NCI-H748 (cell line): ENCODE measurements at regions not wholly inside any gene's neighbourhood (a gene's known extent, or its start where the extent isn't known, plus 50 kb on each side); places are given as distances from the start of the nearest gene placed in this dataset.

ENCODE experiments used
- DNase-seq: peaks from one replicate; lab custom pipeline; 2025; ENCODE audit not compliant: unreplicated experiment; lab: John Stamatoyannopoulos, UW

DNA sequence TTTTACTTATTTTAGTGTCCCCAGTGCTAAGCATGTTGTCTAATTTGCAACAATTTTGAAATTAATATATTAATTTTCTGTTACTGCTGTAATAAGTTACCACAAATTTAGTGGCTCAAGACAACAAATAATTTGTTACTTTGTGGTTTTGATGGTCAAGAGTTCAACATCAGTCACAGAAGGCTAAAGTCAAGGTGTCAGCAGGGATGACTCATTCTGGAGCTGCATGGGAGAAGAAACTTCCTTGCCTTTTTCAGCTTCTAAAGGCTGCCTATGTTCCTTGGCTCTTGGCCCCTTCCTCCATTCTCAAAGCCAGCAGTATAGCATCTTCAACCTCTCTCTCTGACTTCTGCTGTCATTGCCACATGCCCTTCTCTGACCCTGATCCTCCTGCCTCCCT is 271.8 kb downstream of the HLX start:
- no peak for DNase-seq

GRCh38 chr1:221154932-221155331 is 275.7 kb downstream of the HLX start:
- no peak for DNase-seq

GRCh38 chr1:221157026-221157761 is 278.0 kb downstream of the HLX start:
- peak; percentile 53 for DNase-seq

- DNase-seq, result peak; percentile 92
These were observed 280.4 kb downstream of the HLX start for GRCh38 chr1:221159608-221160007.

DNA sequence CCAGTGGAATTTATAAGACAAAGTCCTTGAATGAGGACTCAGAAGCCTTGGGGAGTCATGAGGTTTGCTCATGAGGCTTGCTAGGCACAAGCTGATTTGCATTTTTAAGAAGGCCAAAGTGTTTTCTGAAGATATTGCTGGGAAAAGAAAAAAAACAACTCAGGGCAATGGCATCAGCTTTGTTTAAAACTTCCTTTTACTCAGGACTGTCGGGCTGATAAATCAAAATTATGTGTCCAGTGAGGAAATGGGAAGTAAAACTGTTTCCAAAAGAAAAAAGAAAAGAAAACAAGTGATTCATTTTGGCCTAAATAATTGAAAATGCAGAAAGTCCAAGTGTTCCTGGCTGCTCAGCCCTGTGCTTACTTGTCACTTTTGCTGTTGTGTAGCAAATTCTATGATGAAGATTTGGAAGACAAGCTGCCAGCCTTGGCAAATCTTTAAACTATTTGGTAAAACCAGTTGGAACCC is 282.4 kb downstream of the HLX start:
- no peak for DNase-seq

GRCh38 chr1:221162352-221162751 is 283.1 kb downstream of the HLX start:
- DNase-seq, result peak; percentile 19

GRCh38 chr1:221162939-221163338 is 283.7 kb downstream of the HLX start:
- no peak for DNase-seq

DNA sequence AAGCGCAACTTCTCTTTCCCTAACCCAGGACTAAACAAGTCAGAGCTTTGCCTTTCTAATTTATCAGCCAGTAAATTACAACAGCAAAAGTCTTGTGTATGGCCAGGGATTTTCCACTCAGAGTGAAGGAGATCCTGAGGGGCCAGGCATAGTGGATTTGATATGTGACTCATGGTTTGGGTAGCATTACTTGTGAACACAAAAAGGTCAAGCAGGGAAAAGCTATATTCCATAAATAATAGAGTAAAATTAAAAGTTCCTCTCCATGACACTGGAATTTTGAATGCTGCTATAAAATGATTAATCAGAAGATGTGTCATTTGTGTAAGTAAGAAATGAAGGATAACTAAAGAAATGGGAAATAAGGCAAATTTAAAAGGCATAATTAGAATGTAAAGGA is 284.8 kb downstream of the HLX start:
- no peak for DNase-seq

DNA sequence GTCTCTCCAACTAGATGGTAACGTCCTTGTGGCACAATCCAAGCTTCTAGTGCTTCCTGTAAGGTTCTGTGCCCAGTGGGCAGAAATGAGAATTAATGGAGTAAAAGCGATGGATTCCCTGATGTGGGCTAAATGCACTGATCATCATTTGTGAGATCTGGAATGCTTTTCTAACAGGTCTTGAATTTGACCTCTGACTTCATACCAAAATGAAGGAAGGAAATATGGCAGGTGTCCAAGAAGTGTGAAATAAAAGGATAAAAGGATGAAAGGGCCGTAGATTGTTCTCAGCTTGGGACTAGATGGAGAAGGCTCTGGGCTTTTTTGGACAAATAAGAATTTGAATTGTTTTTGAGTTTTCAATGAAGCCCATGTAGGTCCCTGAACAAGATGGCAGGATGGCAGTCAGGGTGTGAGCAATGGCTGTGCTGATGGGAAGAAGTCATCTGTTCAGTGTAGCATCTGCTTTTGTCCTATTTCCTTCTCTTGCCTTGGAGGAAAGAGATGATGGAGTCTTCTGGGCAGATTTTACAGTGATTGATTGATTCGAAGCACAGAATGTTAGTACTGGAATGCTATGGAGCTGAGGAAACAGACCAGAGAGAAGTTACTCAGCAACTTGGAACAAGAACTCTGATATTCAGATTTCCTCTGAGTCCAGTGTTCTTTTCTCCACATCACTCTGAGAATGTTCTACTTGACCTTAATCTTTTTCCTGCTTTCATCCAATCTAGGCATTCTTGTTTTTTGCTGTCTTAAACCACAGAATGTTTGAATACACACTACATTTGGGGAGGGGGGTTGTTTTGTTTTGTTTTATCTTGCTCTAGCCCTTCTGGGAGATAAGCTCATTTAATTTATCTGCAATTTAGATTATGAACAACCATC is 286.0 kb downstream of the HLX start:
- DNase-seq, result no peak

DNA sequence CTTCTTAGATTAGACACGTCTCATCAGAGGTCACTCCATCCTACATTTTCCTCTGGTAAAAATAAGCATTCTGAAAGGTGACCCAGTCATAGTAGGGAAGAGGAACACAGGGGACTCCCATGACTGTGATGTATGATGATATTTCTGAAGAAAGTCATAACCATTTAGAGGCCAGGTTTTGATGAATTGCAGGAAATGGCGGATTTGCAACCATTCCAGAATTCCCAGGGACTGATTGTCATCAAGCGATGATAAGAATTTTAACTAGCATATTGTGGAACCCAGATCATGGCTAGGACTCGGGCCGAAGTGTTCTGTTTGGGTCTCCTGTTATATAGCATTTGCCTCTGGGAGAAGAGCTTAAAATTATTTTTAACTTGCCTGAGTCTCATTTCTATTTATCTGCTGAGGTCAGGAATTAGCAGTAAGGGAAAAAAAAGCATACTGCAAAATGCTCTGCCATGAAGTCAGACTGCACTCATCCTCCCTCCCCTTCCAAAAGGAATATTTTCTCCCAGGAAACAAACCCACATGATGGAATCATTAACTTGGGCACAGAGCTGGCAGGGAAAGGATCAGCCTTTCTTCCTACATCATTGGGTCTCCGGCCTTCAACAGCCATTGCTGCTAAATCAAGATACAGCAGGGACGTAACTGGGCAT is 286.7 kb downstream of the HLX start:
- no peak for DNase-seq

DNA sequence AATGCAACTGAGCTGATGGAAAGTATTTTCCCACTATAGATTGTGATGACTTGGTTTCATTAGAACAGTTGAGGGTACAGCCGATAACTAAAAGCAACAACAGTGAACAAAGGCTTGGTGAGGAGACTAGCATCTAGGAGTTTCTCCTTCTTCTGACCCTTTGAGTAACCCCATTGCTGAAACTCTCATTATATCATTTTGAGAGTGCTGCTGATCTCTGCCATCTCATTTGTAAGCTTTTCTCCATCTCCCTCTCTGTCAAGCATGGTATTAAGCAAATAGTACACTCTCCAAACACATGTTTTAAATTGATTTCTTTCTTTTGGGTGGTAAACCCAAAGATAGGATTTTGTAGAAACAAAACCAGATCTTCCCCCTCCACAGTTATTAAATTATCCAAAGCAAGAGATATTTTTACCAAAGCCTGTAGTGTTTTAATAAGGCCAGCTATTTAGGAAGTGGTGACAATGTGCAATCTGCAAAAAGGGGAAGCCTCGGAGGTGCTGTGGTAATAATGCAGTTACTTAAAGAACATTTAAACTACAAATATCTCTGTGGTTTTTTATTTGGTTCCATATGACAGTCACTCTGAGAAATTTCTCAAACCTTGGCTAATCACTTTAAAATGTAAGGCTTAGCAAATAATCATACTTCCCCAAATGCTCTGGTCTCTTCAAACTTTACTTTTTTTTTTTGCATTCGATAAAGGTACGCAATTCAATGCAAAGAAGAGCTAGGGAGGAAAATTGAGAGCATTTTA is 287.5 kb downstream of the HLX start:
- DNase-seq, result no peak

DNA sequence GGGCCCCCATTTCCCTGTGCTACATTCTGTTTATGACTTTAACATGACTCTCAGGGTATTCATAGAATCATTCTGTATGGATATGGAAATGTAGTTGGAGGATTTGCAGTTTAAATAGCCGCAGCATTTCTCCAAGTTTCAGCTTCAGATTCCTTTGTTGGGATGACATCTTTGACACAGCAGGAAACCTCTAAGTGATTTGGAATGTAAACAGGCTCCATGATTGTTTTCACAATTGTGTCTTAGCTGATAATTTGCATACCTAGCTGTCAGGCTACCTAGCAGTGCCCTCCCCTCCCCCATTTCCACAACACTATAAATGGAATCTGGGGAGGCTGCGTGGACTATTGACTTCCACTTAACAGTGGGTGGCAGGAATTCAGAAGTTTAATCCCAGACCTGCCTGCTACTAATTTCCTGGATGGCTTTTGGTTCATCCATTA is 290.2 kb downstream of the HLX start:
- peak; percentile 3 for DNase-seq

DNA sequence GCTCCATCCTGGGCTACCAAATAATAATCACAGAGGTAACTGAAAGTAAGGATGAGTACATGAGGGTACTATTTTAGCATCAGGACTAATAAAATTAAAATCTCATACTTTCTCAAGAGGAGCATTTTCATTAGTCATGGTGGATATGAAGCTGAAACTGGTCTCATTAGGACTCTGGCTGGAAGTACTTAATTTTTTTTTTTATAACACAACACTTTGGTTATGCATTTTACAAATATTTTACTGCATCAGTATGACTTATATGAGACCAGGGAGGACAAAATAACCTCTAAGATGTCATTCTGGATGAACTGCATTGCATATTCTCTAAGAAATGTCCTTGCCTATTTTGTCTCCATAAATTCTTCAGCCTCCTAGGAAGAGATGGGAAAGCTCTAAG is 290.9 kb downstream of the HLX start:
- DNase-seq, result no peak

GRCh38 chr1:221171768-221172167 is 292.5 kb downstream of the HLX start:
- no peak for DNase-seq

DNA sequence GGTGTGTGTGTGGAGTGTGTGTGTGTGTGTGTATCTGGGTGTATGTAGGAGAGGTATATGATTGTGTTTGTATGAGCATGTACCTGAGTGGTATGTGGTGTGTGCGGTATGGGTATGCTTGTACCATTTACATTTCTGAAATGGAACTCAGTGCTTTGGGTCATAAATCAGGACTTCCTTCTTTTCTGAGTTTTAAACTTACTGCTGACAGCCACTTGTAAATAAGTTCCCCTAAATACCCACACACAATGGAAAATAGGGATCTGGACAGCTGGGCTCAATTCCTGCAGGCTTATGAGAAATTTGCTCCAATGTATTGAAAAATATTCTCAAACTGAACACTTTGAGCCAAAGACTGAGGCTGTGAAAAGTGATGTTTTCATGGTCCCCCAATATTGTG is 293.6 kb downstream of the HLX start:
- DNase-seq, result no peak

DNA sequence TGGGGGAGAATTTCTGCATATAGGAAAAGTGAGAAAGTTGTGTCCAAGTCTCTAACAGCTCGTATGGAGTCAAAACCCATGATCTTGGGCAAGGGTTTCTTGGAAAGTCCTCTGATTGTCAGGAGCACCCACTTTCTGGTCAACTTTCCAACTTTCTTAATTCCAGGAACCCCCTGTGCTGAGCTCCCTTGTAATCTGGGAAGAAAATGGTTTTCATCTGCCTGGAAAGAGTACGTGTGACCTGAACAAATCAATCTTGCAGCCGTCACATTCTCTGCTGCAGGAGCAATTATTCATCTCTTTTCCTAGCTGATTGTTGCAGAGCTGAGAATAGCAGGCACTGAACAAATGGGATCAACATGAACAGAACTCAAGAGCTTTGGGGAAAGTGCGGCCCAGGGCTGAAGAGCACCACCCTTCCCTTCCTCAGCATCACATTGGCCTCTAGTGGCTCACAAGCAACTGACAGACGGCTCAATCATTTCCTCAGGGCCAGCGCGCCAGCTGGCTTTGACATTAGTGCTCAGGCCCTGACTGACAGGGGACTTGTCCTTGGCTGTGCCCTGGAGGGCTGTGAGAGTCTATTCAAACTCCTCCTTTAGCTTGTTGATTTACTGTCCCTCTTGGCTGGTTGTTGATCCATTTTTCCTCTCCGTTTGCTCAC is 295.2 kb downstream of the HLX start:
- DNase-seq, result no peak

GRCh38 chr1:221175249-221175648 is 296.0 kb downstream of the HLX start:
- no peak for DNase-seq

DNA sequence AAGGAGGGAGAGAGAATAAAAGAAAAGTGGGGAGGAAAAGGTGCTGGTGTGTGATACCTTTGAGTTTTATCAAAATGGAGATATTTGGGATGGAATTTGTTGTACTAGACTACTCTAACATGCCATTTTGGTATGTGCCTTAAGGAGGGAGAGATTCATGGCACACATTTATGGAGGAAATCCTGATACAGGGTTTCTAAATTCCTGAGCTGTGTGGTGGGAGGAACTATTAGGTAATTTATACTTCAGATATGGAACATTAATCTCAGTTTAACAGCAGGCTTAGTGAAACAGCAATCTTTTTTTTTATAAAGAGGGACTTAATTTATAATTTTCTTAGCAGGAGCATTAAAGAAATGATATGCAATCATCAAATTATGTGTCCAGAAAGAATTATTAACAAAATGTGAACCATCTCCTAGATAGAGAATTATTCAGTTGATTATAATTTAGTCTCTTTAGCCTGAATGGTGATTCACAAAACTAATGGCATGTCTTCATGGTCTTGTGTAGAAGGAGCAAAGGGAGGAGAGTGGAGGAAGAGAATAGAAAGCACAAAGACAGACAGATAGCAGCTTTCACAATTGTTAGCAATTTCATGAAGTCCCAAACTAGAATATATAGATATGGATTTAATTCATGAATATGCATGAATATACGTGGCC is 301.6 kb downstream of the HLX start:
- DNase-seq, result no peak

DNA sequence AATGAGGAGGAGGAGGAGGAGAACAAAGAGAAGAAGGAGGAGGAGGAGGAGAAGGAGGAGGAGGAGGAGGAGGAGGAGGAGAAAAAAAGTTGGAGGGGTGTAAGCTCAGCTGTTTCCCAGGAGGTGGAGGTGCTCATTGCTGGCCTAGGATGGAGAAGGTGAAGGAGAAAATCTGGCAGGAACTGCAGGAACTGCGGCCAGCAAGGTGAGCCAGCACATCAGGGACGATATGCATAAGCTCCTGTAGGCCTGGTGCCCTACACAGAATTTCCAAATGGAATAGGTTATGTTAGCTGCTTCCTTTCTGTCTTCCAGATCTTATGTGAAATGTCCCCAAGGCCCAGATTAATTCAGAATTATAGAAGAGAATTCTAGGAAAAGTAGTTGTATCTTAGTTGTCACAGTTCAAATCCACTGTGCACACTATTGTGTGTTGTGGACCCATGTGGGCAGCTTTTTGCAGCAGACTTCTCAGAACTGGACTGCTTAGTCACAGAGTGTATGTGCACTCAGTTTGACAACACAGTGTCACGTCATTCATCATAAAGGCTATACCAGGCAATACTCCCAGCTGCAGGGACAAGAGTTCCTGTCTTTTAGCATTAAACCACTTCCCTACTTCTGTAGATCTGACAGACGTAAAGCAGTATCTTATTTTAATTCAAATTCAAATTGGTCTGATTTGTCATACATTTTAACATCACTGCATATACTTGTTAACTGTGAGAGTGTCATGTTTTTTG is 303.7 kb downstream of the HLX start:
- DNase-seq, result no peak
